ENCODE measurements at regions not wholly inside any gene's neighbourhood (a gene's known extent, or its start where the extent isn't known, plus 50 kb on each side); places are given as distances from the start of the nearest gene placed in this dataset.

GRCh38 chr13:109500146-109500773, 286.1 kb downstream of the IRS2 start:
- no peak for DNase-seq

- DNase-seq, result no peak
Observed at GRCh38 chr13:109497917-109498316, 288.5 kb downstream of the IRS2 start.

DNA sequence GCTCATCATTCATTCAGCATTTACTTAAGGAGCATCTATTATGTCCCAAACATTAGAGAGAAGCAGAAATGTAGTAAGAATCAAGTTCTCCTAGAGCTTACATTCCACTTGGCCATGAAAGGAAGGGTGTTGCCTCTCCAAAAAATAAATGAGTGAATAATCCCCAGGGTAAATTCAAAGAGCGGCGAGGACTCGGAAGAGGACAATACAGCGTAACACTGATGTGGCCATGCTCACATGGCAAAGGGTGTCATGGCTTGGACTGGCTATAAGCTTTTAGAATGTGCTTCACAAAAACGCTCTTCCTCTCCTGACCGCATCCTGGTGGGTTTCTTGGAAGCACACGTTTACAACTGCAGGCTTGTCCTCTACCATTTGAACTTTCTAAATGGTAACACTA, 290.2 kb downstream of the IRS2 start:
- no peak for DNase-seq

GRCh38 chr13:109494925-109495369, 291.4 kb downstream of the IRS2 start:
- no peak for DNase-seq

- no peak for DNase-seq
Observed at GRCh38 chr13:109485136-109485794, 301.1 kb downstream of the IRS2 start.

GRCh38 chr13:109483284-109483683, 303.1 kb downstream of the IRS2 start:
- no peak for DNase-seq

- no peak for DNase-seq
Observed at GRCh38 chr13:109481040-109481439, 305.3 kb downstream of the IRS2 start.

DNA sequence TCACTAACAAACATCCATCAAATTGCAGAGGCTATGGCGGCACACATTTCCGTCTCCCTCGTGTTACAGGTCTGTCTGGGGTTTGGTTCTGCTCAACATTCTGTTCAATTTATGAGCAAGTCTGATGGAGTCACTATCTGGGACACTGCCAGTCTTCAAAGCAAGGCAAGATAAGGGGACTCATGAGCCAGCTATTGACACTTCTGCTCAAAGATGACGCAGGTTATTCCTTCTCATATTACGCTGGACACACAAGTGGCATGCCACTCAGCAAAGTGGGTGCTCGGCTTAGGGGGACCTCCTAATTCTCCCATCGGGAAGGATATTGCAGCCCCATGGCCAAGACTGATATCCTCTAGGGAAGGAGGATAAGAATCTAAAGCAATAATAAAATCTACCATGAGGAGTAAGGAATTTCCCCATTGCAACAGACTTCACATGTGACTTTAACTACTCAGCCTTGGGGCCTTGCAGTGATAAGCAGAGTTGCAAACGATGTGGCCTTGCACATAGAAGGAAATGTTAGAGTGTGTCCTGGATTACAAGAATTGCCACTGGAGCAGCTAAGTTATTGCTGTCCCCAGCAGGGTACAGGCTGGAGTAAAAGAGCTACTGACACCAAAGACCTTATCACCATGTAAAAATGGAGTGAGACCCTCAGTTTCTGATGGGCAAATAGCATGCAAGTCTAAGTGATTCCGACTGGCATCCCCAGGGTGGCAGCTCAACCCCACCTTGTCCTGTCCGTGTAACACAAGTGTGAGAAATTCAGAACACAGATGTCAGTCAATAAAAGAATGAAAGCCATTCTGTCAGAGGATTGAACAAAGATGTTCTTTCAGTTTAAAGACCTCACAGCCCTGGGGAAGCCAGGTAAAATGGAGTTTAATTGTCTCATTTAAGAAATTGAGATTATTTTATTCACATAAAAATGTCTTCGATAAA, 306.1 kb downstream of the IRS2 start:
- no peak for DNase-seq

DNA sequence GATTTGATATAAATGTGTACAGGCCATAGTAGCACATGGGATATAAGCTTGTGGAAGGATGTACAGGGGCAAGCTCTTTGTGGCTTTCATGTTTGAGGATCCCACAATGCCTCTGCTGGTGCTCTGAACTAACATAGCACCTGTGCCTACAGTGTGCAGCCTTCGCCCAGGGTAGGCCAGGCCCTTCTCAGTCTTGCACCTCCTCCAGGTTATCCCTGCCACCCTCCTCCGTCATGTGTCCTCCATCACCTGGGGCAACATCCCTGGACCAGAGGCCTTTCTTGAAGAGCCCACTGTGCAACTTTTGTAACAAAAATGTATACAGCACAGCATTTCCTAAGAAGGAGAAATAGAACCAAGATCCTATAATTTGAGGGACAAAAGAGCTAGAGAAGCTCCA, 306.8 kb downstream of the IRS2 start:
- no peak for DNase-seq

DNA sequence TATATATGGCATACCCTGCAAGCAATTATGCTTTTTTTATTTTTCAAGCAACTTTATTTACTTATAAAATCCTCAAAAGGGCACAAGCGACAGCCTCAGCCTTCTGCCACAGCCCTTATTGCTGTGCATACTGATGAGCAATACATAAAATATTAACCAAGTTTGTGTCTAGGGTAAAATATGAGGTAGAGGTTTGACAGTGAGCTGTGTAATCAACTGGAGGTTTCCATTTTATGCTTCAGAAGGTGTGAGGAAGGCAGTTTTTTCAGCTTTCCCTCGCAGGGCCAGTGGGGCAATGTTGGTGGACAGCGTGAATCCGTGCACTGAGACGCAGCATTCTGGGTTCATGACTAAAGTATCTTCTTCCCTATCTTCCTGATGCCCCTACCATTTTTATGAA, 310.4 kb downstream of the IRS2 start:
- no peak for DNase-seq

- DNase-seq, result no peak
Observed at GRCh38 chr13:109468123-109468522, 318.3 kb downstream of the IRS2 start.

- DNase-seq, result no peak
Observed at GRCh38 chr13:109465148-109465547, 321.2 kb downstream of the IRS2 start.

- DNase-seq, result no peak
Observed at GRCh38 chr13:109454167-109454917, 332.0 kb downstream of the IRS2 start.

- no peak for DNase-seq
Observed at GRCh38 chr13:109451726-109452125, 334.7 kb downstream of the IRS2 start.

GRCh38 chr13:109448629-109449028, 337.8 kb downstream of the IRS2 start:
- no peak for DNase-seq

DNA sequence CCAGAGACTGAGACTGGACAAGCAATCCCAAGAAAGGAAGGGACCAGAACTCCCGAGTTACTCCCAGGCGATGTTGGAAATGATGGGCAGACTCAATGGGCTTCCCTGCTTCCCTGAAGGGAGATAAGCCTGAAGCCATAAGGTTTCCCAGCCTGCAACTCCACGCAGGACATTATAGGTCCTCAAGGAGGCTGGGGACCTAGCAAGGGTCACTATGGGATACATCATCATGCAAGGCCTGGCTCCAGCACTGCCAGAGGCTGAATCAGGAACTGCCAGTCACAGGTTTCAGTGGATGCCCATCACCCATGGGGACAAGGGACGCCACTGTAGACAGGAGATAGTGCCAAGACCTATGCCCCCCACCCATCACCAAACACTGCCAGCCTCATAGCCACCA, 338.7 kb downstream of the IRS2 start:
- DNase-seq, result no peak

GRCh38 chr13:109440320-109440719, 346.1 kb downstream of the IRS2 start:
- no peak for DNase-seq

DNA sequence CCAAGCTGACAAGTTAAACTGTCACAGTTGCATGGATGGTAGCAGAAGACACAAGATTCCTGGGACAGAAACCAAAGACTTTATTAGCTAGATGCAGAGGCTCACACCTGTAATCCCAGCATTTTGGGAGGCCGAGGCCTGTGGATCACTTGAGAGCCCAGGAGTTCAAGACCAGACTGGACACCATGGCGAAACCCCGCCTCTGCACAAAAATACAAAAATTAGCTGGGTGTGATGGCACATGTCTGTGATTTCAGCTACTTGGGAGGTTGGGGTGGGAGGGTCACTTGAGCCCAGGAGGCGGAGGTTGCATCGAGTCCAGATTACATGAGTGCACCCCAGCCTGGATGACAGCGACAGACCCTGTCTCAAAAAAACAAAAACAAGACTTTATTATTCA, 346.6 kb downstream of the IRS2 start:
- DNase-seq, result no peak

GRCh38 chr13:109436841-109437240, 349.5 kb downstream of the IRS2 start:
- no peak for DNase-seq

- peak; percentile 33 for DNase-seq
Observed at GRCh38 chr13:109436055-109436622, 350.2 kb downstream of the IRS2 start.

DNA sequence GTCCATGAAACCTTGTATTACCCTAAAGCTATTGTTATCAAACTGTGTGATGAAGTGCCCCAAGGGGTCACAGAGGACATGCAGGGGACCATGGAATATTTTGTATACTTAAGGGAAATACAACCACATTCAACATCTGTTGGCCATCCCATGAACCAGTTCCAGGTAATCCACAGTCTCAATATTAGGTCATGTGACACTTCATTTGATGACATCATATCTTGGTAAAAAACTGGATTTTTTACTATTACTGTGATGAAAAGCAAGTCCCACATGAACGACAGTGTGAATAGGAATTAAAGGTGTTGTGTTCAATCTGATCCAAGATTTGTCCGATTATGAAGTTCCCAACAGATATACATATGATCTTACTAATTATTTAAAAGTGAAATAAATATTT, 355.2 kb downstream of the IRS2 start:
- no peak for DNase-seq

GRCh38 chr13:109428146-109428545, 358.2 kb downstream of the IRS2 start:
- no peak for DNase-seq

GRCh38 chr13:109427695-109428094, 358.7 kb downstream of the IRS2 start:
- no peak for DNase-seq

Measured in NCI-H1105 treated with DMSO at 0.1 percent for 48 hours (cell line).